ENCODE measurements at regions not wholly inside any gene's neighbourhood (a gene's known extent, or its start where the extent isn't known, plus 50 kb on each side); places are given as distances from the start of the nearest gene placed in this dataset.
"Not testable (repeated sequence)": the region's sequence is repeated elsewhere in the genome, so short reads cannot be mapped to it uniquely, and the experiment has no call there.

GRCh38 chr15:77886805-77887448 lies 190.6 kb downstream of the TBC1D2B start:
- ATAC-seq, result no peak
- H3K36me3 ChIP-seq, result no peaks in the 10 kb centered on the region
- no peaks in the 10 kb centered on the region for H3K27me3 ChIP-seq
- no peaks in the 10 kb centered on the region for H3K9me3 ChIP-seq
- DNase-seq, result no peak
- H3K4me1 ChIP-seq, result no peaks in the 10 kb centered on the region
- TF ChIP-seq CTCF (IDR thresholded peaks at IDR 0.05), result no peak
- intact Hi-C loops (cut with DNase I), result no loop called here
- no peak overlapping the region for H3K4me3 ChIP-seq
- H3K27ac ChIP-seq, result no peak overlapping the region

GRCh38 chr15:77885877-77886500 lies 191.5 kb downstream of the TBC1D2B start:
- H3K4me1 ChIP-seq; H3K36me3 ChIP-seq; DNase-seq; H3K9me3 ChIP-seq; intact Hi-C loops (cut with DNase I); H3K27me3 ChIP-seq; ATAC-seq; H3K4me3 ChIP-seq; H3K27ac ChIP-seq: not testable (repeated sequence)

- H3K4me1 ChIP-seq; DNase-seq; H3K4me3 ChIP-seq; H3K36me3 ChIP-seq; H3K27me3 ChIP-seq; ATAC-seq; H3K9me3 ChIP-seq; H3K27ac ChIP-seq; intact Hi-C loops (cut with DNase I): not testable (repeated sequence)
Measured at GRCh38 chr15:77883012-77883411, 194.5 kb downstream of the TBC1D2B start.

GRCh38 chr15:77881950-77882349 lies 195.6 kb downstream of the TBC1D2B start:
- Histone ChIP-seq H3K27ac (no peak overlapping the region), H3K4me3 (no peak overlapping the region), H3K27me3 (no peaks in the 10 kb centered on the region), H3K9me3 (no peaks in the 10 kb centered on the region), H3K36me3 (no peaks in the 10 kb centered on the region), H3K4me1 (no peaks in the 10 kb centered on the region)
- ATAC-seq (no peak), DNase-seq (no peak)
- no peak for TF ChIP-seq CTCF (IDR thresholded peaks at IDR 0.05)
- intact Hi-C loops (cut with DNase I), result no loop called here

- H3K36me3 ChIP-seq; H3K27me3 ChIP-seq; H3K27ac ChIP-seq; H3K4me1 ChIP-seq; DNase-seq; intact Hi-C loops (cut with DNase I); ATAC-seq; H3K9me3 ChIP-seq; H3K4me3 ChIP-seq: not testable (repeated sequence)
Measured at GRCh38 chr15:77881535-77881934, 196.0 kb downstream of the TBC1D2B start.

- H3K9me3 ChIP-seq; DNase-seq; H3K4me3 ChIP-seq; H3K4me1 ChIP-seq; H3K27me3 ChIP-seq; ATAC-seq; intact Hi-C loops (cut with DNase I); H3K36me3 ChIP-seq; H3K27ac ChIP-seq: not testable (repeated sequence)
Measured at GRCh38 chr15:77879466-77879865, 198.0 kb downstream of the TBC1D2B start.

- Histone ChIP-seq H3K9me3 (no peaks in the 10 kb centered on the region), H3K27ac (no peak overlapping the region), H3K27me3 (no peaks in the 10 kb centered on the region), H3K4me3 (no peak overlapping the region), H3K36me3 (no peaks in the 10 kb centered on the region), H3K4me1 (no peaks in the 10 kb centered on the region)
- DNase-seq (no peak), ATAC-seq (no peak)
- intact Hi-C loops (cut with DNase I), result no loop called here
- no peak for TF ChIP-seq CTCF (IDR thresholded peaks at IDR 0.05)
Measured at GRCh38 chr15:77877869-77878577, 199.5 kb downstream of the TBC1D2B start.

- H3K4me3 ChIP-seq; H3K27ac ChIP-seq; H3K4me1 ChIP-seq; intact Hi-C loops (cut with DNase I); H3K27me3 ChIP-seq; H3K36me3 ChIP-seq; H3K9me3 ChIP-seq; DNase-seq: not testable (repeated sequence)
- peak; percentile 71 for ATAC-seq
Measured at GRCh38 chr15:77876107-77876820, 201.2 kb downstream of the TBC1D2B start.
